ENCODE measurements at regions not wholly inside any gene's neighbourhood (a gene's known extent, or its start where the extent isn't known, plus 50 kb on each side); places are given as distances from the start of the nearest gene placed in this dataset.

DNA sequence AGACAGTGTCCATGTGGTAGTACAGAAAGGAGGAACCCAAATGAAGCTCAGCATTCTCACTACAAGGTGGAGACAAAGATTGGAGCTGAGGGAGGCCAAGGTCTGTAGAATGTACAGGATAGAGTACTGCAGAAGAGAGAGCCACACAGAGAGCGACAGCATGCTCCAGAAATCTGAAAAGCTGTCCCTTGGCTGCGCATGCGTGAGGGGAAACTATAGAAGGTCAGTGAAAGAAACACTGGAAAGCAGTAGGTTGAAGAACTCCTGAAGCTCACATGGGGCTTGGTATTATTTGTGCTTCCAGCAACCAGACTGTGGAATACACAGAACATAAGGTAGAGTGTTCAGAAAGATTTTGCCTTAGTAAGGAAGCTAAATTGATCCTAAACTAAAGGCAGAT lies 142.5 kb downstream of the TXNL1 start:
- TF ChIP-seq, protein P1, sequence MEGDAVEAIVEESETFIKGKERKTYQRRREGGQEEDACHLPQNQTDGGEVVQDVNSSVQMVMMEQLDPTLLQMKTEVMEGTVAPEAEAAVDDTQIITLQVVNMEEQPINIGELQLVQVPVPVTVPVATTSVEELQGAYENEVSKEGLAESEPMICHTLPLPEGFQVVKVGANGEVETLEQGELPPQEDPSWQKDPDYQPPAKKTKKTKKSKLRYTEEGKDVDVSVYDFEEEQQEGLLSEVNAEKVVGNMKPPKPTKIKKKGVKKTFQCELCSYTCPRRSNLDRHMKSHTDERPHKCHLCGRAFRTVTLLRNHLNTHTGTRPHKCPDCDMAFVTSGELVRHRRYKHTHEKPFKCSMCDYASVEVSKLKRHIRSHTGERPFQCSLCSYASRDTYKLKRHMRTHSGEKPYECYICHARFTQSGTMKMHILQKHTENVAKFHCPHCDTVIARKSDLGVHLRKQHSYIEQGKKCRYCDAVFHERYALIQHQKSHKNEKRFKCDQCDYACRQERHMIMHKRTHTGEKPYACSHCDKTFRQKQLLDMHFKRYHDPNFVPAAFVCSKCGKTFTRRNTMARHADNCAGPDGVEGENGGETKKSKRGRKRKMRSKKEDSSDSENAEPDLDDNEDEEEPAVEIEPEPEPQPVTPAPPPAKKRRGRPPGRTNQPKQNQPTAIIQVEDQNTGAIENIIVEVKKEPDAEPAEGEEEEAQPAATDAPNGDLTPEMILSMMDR (IDR thresholded peaks at IDR 0.05; ENCODE audit: low read length), result no peak
- no peak for TF ChIP-seq EZH2 (IDR thresholded peaks at IDR 0.05; ENCODE audit: borderline replicate concordance, low read length)

Measured in OCI-LY1 (cell line).